ENCODE measurements at regions not wholly inside any gene's neighbourhood (a gene's known extent, or its start where the extent isn't known, plus 50 kb on each side); places are given as distances from the start of the nearest gene placed in this dataset.

DNA sequence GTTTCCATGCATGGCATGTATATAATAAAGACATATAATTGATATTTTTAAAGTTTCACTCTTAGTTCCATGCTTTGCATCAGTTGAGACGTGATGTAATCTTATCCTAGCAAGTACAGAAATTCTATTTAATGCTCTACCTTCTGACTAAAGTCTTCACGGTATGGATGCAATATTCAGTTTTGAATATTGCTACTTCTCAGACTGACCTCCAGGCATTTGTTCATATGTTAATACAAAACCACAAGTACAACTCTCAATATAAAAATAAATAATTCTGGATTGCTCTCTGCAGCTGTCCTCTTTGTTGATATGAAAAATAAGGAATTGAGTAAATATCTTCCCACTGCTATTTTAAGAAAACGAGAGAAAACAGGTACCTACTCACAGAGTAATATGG lies 309.8 kb upstream of the HAND2 start:
- DNase-seq: no peak

DNA sequence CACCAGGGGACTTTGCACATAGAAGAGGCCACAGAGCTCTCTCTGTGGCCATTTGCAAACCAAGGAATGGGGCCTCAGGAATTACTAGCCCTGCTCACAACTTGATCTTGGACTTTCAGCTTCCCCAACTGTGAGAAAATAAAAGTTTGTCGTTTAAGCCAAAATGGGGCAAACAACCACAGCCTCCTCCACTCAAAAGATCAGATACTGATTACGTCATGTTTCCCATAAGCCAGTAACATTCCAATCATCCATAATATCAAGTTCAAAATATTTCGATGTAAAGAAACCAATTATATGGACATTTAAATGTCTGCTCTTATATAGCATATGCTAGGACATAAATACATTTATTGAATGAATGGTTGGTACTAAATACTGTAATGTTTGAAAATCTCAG lies 307.5 kb upstream of the HAND2 start:
- DNase-seq: no peak

DNA sequence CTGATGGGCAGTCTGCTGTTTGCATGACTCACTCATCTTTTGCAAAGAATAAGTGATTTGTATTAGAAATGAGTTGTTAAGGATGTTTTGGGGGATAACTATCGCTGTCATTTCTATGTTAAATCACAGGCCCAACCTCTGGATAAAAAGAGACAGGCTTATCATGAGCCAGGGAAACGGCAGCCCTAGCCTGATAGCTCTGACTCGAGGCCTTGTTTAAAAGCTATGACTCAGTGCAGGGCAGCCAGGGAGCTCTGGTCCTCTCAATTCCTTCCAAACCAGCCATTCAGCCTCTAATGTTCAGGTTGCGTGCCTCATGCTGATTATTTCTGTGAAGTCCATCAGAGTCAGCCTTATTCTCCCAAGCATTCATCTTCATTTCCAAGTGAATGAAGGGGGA lies 305.9 kb upstream of the HAND2 start:
- no peak for DNase-seq

DNA sequence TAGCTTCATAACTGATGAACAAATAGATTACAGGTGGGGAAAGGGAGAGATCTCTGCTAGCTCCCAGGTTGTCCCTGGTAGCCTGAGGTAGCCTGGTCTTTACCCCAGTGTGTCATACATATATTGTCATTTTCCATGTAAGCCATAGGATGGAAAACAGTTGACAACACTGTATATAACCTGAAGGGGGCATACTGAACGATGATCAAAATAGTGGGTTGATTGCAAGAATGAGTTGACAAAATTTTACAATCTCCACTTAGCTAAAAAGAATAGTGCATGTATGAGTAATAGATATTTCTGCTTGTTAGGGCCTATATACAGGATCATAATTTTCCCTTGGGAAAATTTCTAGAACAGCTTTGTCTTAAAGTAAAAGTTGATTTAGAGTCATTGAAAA lies 304.1 kb upstream of the HAND2 start:
- no peak for DNase-seq

DNA sequence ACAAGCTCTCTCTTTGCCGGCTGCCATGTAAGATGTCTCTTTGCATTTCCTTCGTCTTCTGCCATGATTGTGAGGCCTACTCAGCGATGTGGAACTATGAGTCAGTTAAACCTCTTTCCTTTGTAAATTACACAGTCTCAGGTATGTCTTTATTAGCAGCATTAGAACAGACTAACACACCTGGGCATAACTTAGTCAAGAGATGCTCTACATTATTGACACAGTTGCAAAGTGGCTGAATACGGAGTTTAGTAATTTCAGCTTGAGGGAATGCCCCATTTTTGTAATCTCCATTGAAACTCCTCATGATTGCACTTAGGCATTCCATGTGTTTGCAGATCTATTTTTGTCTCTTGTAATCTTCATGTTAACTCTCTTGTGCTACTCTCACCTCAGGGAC lies 299.5 kb upstream of the HAND2 start:
- DNase-seq: no peak

DNA sequence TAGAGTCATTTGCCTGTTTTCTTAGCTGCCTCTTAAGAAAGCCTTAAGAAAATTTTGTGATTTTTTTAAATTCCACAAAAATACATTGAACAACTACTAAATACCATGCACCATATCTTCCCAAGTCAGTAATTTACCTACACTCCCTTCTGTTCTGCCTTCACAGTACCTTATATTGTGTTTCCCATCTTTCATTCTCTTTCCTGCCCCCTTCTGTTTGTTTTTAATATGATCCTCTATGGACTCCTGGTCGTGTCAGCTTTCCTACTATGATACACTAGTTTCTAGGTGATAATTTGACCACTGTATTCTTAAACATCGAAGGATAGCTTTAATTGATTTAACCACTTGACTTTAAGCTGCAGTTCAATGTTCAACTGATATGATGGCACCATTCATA lies 297.7 kb upstream of the HAND2 start:
- no peak for DNase-seq

DNA sequence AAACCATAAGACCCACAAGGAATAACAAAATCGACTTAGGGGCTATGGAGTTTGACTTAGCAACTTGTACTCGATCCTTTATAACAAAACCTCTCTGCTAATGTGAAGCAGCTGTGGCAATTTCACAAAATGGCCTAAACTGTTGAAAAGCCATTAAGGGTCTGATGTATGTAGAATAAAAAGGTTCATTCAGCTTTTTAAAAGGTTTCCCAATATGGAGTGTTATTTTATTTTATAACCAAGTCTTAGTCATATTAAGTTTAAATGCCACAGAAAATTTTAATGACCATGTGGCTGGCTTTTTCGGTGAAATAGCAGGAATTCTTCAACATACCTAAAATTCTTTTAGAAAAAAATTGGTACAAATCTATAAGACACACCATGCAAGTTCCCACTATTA lies 291.8 kb upstream of the HAND2 start:
- no peak for DNase-seq

DNA sequence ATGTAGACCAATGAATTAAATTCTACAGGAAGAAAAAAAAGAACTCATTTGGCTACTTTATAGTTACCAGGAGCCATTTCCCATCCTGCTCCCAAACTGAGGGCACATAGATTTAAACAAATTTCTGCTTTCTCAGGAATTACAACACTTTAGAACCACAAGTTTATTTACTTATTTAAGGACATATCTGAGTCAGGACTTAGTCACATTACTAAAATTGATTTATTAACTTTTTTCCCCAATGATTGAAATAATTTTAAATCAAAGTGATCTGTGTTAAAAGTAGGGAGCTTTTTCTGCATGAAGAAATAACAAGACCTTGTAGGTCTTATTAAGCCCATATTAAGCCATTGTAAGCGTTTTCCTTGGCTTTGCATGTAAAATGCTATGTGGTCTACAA lies 291.0 kb upstream of the HAND2 start:
- DNase-seq: no peak

DNA sequence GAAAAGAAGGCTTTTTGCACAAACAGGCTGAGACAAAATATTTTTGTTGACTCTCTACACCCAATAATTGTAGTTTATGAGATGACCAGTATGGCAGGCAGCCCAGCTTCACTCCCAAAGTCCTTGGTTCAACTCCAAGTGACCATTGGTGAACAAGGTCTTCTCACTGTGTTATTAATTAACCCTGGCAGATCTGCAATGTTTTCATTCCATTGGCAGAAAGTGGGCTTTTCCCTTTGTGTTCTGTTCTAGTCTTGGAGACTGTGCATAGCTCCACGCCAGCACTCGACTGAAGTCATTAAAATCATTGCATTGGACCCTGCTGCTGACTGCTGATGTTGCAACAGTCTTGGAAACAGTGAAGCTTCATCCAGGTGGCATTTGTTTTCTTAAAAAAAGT lies 277.3 kb upstream of the HAND2 start:
- DNase-seq: no peak

DNA sequence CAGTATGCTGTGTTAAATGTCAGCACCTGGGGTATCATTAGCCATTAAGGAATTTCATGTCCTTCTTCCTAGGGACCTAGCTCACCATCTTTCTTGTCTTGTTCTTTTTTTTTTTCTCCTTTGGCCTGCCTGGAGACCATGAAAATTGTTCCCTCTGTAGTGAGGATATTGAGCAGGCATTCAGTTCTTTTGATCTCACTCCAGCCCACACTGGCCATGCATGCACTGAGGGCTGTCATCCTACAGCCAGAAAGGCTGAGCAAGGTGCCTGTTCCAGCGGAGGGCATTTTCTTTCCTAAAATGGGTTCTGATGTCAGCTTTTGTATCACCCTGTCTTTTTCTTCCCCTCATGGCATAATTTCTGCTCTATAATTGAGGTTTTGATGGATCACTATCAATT lies 275.9 kb upstream of the HAND2 start:
- no peak for DNase-seq

DNA sequence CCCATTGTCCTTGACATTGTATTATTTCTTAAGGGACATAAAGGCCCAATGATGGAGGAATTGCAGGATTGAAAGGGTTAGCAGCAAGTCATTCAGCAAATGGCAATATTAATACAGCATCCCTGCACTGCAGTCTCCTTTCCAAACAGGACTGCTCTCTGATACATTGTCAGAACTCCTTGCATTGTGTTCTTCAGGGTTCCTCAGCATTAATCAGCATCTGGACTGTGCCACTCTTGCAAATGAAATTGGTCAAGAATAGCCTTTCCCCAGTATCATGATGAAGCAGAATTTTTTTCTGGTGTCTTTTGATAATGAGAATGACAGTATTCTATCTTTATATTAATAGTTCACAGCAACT lies 272.6 kb upstream of the HAND2 start:
- no peak for DNase-seq

DNA sequence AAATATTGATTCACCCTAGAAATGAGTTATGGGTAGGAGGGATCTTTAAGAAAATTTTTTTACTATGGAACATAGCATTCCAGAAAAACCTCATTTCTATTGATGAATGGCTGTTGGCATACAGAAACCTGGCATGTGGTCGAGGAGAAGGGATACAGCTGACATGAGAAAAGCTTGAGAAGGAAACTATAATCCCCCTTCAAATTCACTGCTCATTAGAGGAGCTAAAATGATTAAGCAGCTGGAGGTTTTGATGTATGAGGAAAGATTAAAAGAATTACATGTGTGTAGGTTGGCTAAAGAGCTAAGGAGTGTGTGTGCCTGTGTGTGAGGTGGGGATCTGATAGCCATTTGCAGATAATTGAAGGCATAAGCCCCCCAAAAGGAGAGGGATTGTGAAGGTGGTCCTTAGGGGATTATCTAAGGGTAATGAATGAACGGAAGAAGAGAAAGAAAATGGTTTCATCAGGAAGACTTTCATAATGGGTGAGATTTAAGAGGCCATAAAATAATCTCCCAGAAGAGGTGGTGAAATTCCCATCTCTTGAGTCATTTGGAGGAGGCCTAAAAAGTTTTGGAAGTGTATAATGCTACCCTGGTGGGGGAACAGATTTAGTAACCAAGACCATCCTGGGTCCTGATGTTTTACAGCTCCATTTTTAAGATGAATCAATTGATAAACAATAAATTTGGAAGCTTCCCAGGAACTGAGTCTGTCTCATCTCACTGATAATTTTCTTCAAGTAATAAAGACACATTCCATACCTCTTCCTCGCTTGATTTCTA lies 272.0 kb upstream of the HAND2 start:
- no peak for DNase-seq

DNA sequence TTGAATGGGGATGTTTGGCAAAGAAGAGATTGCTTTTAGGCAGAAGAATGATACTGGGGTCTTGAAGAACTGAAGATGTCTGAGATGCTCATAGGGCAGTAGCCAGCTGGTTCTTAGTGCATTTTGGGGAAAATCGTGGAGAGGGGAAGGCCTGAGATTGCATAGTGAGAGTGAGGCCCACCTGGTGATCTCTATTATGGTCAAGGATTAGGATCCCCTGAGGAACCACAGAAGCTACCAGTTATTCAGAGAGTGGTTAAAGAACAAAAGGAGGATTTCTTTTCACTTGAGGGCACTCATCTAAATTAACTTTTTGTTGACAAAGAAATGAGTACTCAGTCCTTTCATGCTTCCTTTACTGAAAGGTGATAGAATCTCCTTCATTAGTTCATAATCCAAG lies 271.3 kb upstream of the HAND2 start:
- no peak for DNase-seq

DNA sequence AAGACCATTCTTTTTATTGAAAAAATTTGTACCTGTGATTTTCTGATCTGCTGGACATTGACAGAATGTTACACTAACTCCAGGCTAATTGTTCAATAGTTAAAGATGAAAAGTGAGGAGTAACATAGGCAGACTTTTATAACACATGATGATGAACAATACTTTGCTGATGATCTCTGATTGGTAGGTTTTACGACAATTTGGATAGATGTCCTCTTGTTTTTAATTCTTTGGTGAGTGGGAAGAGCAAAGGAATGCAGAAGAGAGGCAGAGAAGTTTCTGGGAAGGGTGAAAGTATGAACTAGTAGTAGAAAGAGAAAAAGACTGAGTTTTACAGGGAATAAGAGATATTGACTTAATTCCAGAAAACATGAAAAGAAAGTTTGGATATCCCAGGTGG lies 267.3 kb upstream of the HAND2 start:
- no peak for DNase-seq

DNA sequence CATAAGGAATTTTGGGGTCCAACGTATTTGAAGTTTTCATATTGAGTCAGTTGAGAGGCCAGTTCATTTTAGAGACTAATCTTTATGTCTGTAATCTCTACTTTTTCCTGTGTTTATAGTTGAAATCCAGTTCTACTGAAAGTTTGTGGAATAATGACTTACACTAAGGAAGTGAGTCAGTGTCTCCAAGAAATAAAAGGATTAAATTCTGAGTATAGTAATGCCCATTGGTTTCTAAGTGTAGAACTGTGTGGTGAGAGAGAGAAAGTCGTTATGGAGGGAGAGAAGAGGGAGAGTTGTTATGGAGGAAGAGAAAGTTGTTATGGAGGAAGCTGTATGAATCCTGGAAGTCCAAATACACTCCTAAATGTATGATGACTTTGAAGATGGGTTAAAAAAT lies 264.6 kb upstream of the HAND2 start:
- no peak for DNase-seq

DNA sequence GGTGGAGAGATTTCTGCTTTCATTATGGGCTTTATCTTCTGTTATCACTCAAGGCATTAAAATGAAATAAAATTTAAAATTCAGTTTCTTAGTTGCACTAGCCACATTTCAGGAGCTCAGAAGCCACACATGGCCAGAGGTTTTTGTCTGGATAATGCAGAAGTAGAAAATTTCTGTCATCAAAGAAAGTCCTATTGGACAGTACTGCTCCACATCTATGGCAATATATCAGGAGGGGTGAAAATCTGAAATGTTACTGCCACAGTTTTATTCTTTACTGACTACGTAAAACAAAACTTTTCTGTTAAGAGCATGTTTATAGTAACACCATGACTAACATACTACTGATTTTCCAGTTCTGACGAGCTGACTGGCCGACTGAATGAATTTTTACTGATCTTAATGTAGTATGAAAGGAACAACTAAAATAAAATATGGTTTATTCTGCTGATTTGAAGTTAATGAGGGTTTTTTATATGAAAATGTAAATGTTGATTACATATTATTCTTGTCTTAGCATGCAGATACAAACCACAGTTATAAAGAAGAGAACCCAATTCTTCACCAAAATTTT lies 264.0 kb upstream of the HAND2 start:
- DNase-seq: no peak

DNA sequence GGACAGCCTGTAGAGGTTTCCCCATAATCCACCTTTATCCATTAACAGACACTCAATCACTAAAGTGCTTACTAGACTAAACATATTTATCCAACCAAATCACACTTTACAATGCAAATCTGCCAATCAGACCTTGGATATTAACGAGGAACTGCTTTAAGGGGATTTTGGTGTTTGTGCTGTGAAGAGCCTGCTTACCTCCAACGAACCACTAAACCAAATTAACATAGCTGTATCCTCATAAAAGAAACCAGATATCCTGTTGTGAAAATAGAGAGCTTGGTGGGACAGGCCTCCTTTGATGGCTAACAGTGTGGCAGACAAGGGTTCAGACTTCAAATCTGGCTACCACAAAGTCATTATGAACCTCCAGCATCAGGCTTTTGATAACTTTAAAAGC lies 252.6 kb upstream of the HAND2 start:
- DNase-seq: no peak

DNA sequence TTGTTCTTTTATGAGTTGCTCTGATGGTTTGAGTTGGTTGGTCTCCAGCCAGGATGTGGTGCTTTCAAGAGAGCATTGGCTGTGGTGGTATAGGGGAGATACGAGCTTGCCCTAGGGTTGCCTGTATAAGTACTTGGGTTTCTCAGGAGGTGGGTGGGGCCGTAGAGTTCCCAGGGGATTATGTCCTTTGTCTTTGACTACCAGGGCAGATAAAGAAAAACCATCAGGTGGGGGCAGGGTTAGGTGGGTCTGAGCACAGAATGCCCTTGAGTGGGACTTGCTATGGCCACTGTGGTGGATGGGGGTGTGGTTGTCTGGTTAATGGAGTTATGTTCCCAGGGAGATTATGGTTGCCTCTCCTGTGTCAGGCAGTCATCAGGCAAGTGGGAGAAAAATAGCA lies 247.9 kb upstream of the HAND2 start:
- DNase-seq: no peak

DNA sequence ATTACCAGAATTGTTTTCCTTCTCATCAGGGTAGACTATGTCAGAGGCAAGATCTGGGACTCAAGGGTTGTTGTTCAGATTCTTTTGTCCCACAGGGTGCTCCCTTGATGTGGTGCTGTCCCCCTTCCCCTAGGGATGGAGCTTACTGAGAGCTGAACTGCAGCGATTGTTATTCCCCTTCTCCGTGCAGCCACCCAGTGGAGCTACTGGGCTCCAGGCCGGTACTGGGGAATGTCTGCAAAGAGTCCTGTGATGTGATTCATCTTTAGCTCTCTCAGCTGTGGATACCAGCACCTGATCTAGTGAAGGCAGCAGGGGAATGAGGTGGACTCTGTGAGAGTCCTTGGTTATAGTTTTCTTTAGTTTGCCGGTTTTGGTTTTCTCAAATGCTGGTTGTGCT lies 247.4 kb upstream of the HAND2 start:
- no peak for DNase-seq

DNA sequence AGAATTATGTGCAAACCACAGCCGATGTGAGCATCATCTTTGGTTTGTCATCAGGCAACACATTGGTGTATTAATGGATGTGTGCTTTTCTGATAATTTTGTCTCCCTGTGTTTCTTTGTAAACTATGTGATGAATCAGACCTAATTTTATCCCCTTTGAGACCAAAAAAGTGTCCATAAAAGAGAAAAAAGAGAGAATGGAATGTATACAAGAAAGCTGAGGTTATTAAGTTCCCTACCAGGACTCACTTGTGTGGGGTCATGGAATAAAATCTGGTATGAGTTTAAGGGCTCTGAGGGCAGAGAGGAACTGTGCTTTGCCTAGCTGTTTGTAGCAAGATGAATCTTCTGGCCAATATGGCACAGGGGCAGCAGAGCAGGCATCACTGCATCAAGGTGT lies 239.5 kb upstream of the HAND2 start:
- no peak for DNase-seq

DNA sequence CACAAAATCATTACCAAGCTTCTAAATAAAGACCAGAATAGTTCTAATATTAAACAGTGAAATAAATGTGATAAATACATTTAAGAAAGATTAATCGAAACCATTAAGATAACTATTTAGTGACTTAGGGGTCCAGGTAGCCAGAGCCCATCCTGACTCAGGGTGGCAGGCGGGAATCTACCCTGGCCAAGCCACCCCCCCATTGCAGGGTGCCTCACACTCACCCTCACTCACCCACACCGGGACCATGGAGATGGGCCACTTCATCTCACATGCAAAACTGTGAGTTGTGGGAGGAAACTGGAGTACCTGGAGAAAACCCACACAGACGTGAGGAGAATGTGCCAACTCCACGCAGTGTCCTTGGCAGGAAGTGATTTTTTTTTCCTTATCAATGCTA lies 237.6 kb upstream of the HAND2 start:
- no peak for DNase-seq

DNA sequence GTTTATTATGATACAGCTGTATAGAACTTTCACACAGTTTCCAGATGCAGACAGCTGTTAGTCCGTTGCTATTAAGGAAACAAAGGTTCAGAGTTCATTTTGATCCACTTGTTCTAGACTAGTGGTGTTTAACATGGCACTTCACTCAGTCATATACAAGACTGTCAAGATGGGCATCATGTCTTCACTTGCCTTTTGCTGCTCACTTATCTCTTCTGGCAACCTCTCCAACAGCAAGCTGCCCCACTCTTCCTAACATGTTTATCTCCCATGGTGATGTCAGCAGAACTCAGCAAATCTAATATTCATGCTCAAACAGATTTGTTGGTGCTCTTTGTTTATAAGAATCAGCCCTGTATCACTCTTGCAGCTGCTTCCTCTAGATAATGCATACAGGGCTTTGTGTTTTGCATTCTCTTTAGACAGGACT lies 236.2 kb upstream of the HAND2 start:
- no peak for DNase-seq

DNA sequence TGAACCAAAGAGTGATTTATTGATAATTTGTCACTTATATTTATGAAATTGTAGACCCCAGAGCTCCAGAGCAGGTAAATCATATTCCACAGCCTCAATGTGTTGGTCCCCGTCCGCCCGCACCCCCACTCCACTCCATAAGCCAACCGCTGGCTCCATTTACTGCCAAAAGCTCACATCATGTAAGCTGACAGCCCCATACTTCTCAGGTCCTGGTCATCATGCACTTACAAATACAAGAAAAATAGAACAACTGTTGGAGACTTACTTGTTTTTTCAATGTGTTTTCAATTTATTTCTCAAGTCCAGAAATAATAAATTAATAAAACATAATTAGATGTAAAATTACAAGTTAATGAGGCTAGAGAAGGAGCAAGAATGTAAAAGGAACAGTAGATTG lies 235.7 kb upstream of the HAND2 start:
- no peak for DNase-seq

DNA sequence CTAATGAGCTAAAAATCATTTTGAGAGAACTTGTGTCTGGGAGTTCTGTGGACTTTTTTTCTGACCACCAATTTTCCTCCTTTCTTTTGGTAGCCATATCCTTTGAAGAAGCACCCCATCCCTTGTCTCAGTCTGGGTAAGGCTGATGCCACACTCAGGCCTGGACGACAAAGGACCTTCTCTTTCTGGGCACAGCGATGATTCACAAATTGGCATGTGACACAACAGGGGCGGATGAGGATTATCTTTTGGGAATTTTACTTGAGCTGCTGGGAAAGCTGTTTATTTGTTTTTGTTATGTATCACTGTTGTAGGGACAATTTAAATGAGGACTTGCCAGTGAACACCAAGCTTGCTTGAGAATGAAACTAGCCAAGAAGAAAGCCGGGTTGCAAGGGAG lies 233.4 kb upstream of the HAND2 start:
- no peak for DNase-seq

DNA sequence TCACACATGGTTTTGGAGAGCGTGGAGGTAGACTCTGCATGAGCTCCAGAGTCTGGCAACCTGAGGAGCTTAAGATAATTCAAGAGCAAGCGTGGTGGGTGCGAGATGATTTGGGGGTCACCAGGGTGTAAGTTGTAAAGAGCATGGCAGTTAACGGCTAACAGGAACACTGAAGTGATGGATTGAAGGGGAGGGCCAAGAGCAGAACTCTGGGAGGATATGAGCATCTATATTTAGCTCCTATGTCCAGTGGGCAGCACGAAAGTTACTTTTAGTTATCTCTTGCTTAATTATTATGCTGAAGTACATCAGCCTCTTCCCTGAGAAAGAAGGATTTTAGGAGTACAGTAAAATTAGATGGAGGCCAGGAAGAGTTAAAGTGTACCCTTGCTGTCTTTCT lies 231.9 kb upstream of the HAND2 start:
- DNase-seq: no peak

Measured in right kidney (tissue), 1 donor.